ENCODE measurements at regions not wholly inside any gene's neighbourhood (a gene's known extent, or its start where the extent isn't known, plus 50 kb on each side); places are given as distances from the start of the nearest gene placed in this dataset.
"Not testable (repeated sequence)": the region's sequence is repeated elsewhere in the genome, so short reads cannot be mapped to it uniquely, and the experiment has no call there.

DNA sequence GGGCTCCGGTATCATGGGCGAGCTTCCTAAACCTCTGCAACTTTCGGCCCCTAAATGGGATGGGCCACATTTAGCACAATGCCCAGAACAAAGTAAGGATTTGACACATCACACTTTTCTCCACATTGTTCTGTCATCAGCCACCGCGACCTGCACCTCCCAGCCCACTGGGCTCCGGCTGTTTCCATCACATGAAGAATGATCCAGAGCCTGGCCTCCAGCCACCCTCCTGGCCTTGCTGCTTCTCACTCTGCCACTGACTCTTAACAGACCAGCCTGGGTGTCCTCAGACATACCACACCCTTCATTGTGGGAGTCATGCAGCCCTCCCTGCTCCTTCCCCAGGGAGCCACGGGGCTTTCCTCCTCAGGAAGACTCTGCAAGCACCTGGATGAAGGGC lies 113.7 kb downstream of the IGLL1 start:
- DNase-seq, result no peak
- TF ChIP-seq POLR2A (IDR thresholded peaks at IDR 0.05; ENCODE audit: low read length), result no peak
- TF ChIP-seq GATA1 (IDR thresholded peaks at IDR 0.05; ENCODE audit: low read depth, low read length), result no peak

DNA sequence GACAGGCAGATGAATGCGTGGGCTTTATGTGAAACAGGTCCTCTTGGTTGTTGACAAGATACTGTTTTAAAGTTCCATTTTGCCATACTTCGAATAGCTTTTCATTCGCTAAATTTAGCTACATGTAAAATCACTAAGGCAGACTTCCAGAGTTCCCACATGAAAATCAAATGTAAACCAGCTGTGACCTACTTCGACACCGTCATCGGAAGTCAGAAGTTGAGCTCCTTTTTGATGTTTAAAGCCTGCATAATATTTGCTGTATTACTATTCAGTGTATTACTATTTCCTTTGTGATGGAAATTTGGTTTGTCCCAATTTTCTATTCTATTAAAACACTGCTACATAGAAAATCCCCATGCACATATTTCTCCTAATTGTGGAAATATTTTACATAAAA lies 115.3 kb downstream of the IGLL1 start:
- not testable (repeated sequence) for DNase-seq

DNA sequence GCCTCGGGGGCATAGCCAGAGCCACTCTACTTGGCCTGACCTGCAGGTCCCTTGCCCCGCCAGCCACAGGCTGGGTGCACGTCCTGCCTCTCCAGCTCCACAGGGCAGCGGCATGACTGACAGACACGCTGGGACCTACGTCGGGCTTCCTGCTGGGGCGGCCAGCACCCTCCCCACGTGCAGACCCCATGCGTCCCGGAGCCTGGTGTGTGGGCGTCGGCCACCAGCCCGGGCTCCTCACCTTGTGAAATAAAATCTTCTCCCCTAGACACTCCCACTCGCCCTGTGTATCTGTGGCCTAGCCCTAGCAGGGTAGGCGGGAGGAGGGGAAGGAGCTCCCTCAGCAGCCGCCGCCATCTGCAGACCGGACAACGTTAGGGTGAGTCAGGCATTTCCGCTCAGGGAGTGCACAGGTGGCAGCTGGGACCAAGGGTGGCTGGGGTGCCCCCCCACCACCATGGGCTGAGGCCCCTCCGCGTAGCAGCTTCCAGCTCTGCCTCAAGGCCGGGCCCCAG lies 119.5 kb downstream of the IGLL1 start:
- not testable (repeated sequence) for DNase-seq

DNA sequence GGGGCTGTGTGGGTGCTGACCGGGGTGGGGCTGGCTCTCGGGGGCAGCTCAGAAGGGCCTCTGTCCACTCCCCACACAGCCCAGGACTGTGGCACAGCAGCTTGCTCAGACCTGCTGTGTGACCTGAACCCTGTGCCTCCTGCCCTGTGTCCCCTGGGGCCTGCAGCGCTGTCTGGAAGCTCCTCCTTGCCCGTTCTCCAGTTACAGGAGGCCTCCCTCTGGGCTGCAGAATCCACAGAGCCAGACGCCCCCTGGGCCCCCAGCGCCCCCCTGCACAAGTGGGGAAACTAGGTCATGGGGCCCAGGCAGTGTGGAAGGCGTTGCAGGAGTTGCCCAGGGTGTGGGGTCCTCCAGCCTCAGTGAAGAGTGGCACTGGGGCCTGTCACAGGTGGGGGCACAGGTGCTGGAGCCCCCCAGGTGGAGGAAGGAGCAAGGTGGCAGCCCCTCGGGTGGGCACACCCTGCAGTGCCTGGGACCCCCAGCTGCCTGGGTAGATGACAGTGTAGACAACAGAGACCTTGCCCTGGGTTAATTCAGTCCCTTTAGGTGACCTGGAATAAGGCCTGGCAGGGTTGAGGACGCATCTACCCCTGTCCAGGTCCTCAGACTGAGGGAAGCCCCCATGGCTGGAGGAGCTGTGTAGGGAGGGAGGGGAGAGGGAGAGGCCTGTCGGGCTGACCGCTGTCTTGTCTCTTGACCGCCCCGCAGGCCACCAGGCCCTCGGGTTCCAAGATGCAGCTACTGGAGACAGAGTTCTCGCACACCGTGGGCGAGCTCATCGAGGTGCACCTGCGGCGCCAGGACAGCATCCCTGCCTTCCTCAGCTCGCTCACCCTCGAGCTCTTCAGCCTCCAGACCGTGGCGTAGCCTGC lies 120.2 kb downstream of the IGLL1 start:
- DNase-seq, result not testable (repeated sequence)

DNA sequence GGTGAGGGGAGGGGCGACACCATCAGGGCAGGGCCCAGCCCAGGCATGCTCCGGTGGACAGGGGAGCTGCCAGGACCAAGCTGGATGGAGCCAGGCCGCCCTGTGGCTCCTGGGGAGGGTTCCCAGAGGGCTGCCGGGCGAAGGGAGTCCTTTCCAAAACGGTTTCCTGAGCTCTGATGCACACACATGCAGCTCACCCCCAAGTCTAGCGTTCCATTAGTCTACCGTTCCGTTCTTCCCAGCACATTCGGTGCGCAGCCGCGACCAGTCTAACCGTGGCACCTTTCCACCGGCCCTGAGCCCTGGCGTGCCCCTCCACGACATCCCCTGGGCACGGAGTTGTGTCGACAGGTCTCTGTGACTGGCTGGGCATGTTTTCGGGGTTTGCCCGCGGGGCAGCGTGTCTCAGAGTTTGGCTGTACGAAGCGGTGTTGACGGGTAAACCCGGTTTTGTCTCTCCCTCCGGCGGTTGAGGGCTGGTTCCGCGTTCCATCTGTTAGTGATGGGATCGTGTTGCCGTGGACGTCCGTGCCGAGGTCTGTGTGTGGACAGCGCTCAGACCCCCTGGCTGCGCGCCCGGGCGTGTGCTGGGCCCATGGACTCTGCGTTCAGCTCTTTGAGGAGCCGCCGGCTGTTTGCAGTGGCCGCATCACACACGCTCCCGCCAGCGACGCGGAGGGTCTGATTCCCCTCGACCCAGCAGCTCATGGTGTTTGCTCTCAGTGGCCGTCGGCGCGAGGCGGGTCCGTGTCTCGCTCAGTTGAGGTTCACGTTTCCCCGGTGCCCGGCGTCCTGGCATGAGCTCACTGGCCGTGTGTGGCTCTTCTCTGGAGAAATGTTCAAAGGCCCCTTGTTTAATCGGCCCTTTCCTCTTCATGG lies 121.2 kb downstream of the IGLL1 start:
- TF ChIP-seq GATA1 (IDR thresholded peaks at IDR 0.05; ENCODE audit: low read depth, low read length) (no peak), POLR2A (IDR thresholded peaks at IDR 0.05; ENCODE audit: low read length) (no peak)
- DNase-seq, result no peak

DNA sequence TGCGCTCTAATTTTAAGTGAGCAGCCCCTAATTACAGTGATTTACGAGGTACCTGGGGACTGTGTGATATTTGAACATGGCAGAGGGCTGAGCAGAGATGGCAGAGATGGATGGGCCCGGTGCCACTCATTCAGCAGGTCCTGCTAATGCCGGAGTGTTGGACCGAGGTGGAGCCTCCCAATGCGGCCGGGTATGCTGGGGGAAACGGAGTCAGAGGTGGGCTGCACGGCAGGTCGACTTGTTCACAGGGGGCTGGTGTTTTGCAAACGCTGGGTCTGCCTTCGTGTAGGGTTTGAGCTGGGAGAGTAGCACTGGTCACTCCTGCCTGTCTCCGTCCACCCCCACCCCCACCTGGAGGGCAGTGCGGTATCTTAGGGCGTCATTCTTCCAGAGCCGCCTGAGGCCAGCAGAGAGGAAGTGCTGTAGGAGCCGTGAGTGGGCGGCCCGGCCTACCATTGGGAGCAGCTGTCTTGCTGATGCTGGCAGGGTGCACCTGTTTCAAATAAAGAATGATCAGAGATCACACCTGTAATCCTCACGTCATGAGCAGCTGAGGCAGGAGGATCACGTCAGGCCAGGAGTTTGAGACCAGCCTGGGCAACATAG lies 122.6 kb downstream of the IGLL1 start:
- DNase-seq, result no peak
- TF ChIP-seq POLR2A (IDR thresholded peaks at IDR 0.05; ENCODE audit: low read length), result no peak
- TF ChIP-seq GATA1 (IDR thresholded peaks at IDR 0.05; ENCODE audit: low read depth, low read length), result no peak

DNA sequence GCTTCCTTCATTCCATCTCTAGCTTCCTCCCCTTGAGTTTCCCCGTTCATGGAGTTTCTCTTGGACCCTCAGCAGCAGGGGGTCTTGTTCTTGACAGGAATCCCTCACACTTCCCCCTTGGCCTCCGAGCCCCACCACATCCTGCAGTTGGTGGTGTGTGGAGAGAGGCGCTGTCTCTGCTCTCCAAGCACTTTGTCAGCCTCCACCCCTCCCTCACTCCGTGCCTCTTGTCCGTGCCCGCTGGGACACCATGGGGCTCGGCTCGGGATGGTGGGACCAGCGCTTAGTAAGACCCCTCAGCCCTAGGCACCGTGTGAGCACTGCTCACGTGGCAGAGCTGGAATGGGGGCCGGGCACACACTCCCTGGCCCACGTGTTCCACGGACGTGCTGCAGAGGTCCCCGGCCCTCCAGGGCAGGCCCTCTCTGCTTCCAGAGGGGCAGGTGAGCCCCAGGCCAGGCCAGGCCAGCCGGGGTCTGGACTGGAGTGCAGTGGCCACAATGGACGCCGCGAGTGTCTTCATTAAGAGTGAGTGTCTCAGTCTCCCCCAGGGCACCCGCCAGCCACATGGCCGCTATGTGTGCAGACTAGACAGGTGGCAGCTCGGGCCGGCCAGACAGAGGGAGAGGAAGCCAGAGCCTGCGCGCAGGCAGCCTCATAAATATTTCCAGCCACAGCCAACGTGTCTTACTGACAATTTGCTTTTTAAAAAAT lies 123.3 kb downstream of the IGLL1 start:
- not testable (repeated sequence) for DNase-seq

DNA sequence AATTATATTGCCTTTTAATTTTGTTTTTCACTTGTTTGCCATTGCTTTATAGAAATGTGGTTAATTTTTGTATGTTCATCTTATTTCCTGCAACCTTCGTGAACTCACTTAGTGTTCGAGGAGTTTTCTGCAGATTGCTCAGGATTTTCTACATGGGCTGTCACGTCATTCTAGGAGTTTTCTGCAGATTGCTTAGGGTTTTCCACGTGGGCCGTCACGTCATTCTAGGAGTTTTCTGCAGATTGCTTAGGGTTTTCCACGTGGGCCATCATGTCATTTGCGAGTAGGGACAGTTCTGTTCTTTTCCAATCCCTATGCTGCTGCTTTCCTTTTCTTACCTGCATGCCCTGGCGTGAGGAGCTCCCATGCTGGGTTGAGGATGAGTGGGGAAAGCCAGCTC lies 125.7 kb downstream of the IGLL1 start:
- not testable (repeated sequence) for DNase-seq

DNA sequence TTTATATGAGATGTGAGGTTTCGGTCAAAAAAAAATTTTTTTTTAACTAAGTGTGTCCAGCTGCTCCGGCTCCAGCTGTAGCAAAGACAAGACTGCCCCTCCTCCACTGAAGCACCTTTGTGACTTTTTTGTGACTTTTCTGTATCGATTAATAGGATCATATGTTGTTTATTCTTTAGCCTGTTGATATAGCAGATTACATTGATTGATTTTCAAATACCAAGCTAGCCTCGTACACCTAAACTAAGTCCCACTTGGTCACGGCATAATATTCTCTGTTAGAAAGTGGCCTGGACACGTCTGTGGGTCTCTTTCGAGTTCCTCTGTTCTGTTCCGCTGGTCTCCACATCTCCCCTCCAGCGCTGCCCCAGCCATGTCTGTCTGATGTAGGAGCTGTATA lies 126.8 kb downstream of the IGLL1 start:
- TF ChIP-seq GATA1 (IDR thresholded peaks at IDR 0.05; ENCODE audit: low read depth, low read length), result no peak
- no peak for TF ChIP-seq POLR2A (IDR thresholded peaks at IDR 0.05; ENCODE audit: low read length)
- no peak for DNase-seq

DNA sequence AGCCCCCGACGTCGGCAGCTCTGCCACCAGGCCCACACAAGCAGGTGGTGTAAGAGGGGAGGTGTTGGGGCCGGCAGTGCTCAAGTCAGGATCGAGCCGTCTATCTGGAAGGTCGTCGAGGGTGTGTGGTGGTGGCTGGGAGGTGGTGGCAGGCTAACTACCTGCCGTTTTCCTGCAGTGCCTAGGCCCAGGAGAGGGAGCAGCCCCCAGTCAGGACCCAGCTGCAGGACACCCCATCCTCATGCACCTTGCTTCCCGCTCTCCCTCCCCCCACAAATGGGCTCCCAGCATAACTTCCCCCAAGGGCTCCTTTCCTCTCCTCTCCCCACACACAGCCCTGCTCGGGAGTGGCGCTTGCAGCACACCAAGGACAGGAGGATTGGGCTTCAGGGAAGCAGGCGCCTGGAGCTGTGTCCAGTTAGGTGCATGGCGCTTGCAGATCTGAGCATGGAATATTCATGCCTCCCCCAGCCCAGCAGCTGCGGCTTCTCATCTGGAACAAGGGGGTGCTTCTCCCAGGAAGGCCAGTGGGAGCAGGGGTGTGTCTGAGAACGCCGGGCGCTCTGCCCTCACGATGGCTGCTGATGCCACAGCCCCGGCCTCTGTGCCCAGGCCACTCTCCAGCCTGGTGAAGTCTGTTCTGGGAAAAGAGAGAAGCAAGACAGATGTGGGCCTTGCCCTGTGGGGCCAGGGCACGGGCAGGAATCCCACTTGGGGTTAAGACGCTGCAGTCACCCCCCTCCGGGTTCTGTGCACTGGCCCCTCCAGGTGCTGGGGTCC lies 127.7 kb downstream of the IGLL1 start:
- DNase-seq, result no peak
- TF ChIP-seq POLR2A (IDR thresholded peaks at IDR 0.05; ENCODE audit: low read length) (no peak), GATA1 (IDR thresholded peaks at IDR 0.05; ENCODE audit: low read depth, low read length) (no peak)

DNA sequence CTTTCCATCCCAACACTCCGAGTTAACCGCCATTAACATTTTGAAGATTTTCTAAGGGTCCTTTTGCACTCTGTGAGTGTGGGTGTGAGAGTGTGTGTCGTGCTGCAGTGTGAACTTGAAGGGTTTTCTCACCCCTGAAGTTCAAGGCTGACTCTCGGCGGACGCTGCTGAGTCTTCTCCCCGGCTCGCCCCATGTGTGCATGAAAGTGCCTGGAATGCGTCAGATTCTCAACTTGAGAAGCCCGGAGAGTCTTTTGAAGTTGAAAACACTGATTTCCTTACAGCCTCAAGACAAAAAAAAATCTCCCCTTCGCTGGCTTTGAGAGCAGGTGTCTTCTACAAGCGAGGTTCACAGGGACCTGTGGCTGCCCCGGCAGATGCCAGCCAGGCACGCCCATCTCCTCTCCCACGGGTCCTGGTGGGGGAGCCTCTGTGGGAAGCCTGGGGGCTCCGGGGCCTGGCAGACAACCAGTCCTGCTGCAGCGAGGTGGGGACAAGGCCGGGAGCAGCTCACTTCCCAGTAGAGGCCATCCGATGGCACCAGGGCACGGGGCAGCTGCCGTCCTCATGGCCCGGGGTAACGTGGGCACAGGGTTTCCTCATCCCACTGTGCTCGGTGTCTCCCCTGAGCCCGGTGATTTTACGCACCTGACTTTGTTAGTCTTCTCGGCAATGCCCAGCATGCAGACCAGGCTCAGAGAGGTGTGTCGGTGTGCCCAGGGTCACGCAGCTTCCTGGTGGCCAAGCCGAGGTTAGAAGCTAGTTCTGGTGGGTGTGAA lies 128.4 kb downstream of the IGLL1 start:
- DNase-seq, result not testable (repeated sequence)

DNA sequence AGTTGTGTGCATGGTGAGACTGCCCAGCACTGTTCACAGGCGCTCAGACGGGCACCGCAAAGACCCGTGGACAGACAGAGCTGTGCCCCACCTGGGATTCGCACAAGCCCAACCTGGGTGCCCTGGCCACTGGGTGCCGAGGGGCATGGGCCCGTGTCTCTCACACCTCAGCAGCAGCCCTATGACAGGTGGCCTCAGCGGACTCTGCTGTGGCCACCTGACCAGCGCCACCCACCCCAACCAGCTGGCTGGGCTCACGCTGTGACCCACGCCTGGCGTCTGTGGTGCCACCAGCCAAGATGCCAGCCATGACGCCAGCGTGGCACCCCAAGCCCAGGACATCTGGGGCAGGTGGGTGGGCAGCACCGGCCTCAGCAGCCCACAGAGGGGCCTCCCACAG lies 129.3 kb downstream of the IGLL1 start:
- DNase-seq, result not testable (repeated sequence)

DNA sequence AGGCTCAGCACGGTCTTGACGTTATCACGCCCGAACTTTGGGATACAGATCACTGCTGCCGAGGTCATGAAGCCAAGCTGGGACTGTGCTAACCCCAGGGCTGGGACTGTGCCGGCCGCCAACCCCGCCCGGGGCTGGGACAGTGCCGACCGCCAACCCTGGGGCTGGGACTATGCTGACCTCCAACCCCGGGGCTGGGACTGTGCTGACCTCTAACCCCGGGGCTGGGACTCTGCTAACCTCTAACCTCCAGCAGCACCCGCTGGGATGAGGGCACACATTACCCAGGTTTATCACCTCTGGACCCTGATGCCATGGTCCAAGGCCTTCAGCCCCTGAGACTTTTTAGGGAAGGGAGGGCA lies 129.7 kb downstream of the IGLL1 start:
- no peak for DNase-seq
- TF ChIP-seq POLR2A (IDR thresholded peaks at IDR 0.05; ENCODE audit: low read length), result no peak
- TF ChIP-seq GATA1 (IDR thresholded peaks at IDR 0.05; ENCODE audit: low read depth, low read length), result no peak

DNA sequence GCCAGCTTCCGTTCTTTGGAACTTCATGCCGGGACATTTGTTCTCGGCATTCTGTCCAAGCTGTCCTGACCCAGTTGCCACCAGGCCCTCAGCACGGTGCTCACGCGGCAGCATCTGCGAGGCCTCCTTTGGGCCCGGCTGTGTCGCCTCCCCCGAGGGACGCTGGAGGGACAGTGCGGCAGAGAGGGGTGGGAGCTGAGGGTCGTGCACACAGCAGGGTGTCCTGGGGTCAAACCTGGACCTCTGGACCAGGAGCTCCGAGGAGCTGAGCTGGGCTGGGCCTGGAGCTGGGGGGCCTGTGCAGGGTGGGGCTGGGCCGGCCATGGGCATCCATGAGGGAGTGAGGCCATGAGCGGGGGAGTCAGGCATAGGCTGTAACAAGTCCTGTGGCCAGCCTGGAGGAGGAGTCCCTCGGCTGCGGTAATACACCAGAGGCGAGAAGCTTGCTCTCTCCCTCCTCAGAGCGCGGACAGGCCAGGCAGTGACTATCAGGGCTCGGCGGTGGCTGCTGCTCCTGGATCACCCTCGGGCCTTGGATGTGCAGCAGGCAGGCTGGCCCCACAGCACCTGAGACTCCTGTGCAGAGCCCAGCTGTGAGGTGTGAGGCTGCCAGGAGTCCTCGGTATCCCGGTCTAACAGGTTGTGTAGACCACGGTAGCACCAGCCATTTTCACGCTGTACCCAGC lies 130.2 kb downstream of the IGLL1 start:
- DNase-seq, result not testable (repeated sequence)

DNA sequence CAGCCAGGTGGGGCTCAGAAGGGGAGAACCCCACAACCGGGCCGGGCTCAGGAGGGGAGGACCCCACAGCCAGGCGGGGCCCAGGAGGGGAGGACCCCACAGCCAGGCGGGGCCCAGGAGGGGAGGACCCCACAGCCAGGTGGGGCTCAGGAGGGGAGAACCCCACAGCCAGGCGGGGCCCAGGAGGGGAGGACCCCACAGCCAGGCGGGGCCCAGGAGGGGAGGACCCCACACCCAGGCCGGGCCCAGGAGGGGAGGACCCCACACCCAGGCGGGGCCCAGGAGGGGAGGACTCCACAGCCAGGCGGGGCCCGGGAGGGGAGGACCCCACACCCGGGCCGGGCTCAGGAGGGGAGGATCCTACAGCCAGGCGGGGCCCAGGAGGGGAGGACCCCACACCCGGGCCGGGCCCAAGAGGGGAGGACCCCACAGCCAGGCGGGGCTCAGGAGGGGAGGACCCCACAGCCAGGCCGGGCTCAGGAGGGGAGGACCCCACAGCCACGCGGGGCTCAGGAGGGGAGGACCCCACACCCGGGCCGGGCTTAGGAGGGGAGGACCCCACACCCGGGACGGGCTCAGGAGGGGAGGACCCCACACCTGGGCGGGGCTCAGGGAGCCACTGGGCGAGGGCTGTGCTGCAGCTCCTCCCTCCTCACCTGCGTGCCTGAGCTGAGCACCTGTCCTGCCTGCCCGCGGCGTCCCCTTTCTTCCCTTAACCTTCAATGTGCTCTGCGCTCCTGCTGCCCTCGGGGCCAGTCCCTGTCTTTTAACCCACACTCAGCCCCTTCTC lies 131.4 kb downstream of the IGLL1 start:
- DNase-seq, result not testable (repeated sequence)
